Upper lobe of right lung (tissue), 1 donor: ENCODE measurements at regions not wholly inside any gene's neighbourhood (a gene's known extent, or its start where the extent isn't known, plus 50 kb on each side); places are given as distances from the start of the nearest gene placed in this dataset.
"Not testable (repeated sequence)": the region's sequence is repeated elsewhere in the genome, so short reads cannot be mapped to it uniquely, and the experiment has no call there.

Experiments used
- ATAC-seq: fragments of 200-7000 bp; cut with Tn5 transposase; one replicate; pipeline ENCODE4 v1.9.1; 2020; ENCODE audit warnings: mild to moderate bottlenecking, moderate library complexity
- DNase-seq: peaks from one replicate; pipeline ENCODE4 v3.0.0-alpha.2; 2020
- H3K27ac ChIP-seq: fragments of 200-600 bp; one replicate; pipeline ENCODE4 v1.8.0; 2022
- H3K27me3 ChIP-seq: fragments of 200-600 bp; one replicate; pipeline ENCODE4 v1.8.0; 2022; ENCODE audit warnings: mild to moderate bottlenecking
- H3K36me3 ChIP-seq: fragments of 200-600 bp; one replicate; pipeline ENCODE4 v1.8.0; 2022
- H3K4me1 ChIP-seq: fragments of 200-600 bp; one replicate; pipeline ENCODE4 v1.8.0; 2022
- H3K4me3 ChIP-seq: fragments of 200-600 bp; one replicate; pipeline ENCODE4 v1.8.0; 2022; ENCODE audit warnings: mild to moderate bottlenecking
- H3K9me3 ChIP-seq: fragments of 200-600 bp; one replicate; pipeline ENCODE4 v1.8.0; 2022
- intact Hi-C: fragments of 100-400 bp; cut with DNase I; formaldehyde crosslinking; loops from one replicate; pipeline ENCODE4 v1.11.0; 2022
- TF ChIP-seq, protein P1 (sequence below): fragments of 200-600 bp; IDR thresholded peaks from one replicate; pipeline ENCODE4 v1.8.0; 2022; ENCODE audit warnings: antibody characterized with exemption
- donor health status: DM: no; HTN: yes; CAD: no; lungs with severe emphysema.

DNA sequence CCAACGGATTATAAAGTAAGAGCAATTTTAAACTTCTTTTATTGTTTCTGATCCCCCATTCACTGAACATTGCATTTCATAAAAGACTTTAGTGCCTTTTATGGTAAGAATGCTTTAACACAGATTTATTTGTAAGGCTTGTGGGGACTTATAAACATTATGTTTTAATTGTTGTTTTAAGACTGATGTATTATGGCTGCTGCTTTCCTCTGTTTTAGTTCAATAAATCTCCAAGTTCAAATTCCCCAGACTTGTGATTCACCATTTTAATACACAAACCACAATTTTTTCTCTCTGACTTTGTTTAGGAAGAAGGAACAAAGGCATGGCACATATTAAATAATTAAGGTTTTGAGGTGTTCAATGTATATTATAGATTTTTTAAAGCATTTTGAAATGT is 753.3 kb downstream of the SLC6A15 start:
- Histone ChIP-seq H3K27me3 (no peaks in the 10 kb centered on the region), H3K9me3 (no peaks in the 10 kb centered on the region), H3K27ac (no peak overlapping the region), H3K4me1 (no peaks in the 10 kb centered on the region), H3K4me3 (no peak overlapping the region), H3K36me3 (no peaks in the 10 kb centered on the region)
- TF ChIP-seq, protein P1, sequence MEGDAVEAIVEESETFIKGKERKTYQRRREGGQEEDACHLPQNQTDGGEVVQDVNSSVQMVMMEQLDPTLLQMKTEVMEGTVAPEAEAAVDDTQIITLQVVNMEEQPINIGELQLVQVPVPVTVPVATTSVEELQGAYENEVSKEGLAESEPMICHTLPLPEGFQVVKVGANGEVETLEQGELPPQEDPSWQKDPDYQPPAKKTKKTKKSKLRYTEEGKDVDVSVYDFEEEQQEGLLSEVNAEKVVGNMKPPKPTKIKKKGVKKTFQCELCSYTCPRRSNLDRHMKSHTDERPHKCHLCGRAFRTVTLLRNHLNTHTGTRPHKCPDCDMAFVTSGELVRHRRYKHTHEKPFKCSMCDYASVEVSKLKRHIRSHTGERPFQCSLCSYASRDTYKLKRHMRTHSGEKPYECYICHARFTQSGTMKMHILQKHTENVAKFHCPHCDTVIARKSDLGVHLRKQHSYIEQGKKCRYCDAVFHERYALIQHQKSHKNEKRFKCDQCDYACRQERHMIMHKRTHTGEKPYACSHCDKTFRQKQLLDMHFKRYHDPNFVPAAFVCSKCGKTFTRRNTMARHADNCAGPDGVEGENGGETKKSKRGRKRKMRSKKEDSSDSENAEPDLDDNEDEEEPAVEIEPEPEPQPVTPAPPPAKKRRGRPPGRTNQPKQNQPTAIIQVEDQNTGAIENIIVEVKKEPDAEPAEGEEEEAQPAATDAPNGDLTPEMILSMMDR, result no peak
- no peak for ATAC-seq
- DNase-seq, result no peak
- intact Hi-C loops, result no loop called here

DNA sequence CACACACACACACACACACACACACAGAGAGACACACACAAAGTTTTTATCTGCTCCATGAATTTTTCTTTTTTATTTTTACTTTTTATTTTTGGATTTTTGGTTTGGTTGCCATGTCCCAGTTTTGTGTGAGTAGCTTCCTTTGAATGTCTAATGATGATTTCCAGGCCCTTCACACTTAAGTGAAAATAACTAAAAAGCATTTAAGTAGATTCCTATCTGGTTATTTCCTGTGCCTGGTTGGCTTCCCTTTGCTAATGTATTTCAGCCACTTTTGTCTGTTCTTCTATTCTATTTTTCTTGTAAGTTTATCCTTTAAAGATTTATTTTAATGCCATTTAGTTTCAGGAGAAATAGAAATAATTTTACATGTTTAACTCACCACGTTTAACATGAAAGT is 755.4 kb downstream of the SLC6A15 start:
- H3K9me3 ChIP-seq, result no peaks in the 10 kb centered on the region
- no peak for DNase-seq
- H3K36me3 ChIP-seq, result no peaks in the 10 kb centered on the region
- intact Hi-C loops, result no loop called here
- no peak for ATAC-seq
- no peak overlapping the region for H3K4me3 ChIP-seq
- TF ChIP-seq, protein P1, result no peak
- H3K27ac ChIP-seq, result no peak overlapping the region
- H3K27me3 ChIP-seq, result no peaks in the 10 kb centered on the region
- H3K4me1 ChIP-seq, result no peaks in the 10 kb centered on the region

DNA sequence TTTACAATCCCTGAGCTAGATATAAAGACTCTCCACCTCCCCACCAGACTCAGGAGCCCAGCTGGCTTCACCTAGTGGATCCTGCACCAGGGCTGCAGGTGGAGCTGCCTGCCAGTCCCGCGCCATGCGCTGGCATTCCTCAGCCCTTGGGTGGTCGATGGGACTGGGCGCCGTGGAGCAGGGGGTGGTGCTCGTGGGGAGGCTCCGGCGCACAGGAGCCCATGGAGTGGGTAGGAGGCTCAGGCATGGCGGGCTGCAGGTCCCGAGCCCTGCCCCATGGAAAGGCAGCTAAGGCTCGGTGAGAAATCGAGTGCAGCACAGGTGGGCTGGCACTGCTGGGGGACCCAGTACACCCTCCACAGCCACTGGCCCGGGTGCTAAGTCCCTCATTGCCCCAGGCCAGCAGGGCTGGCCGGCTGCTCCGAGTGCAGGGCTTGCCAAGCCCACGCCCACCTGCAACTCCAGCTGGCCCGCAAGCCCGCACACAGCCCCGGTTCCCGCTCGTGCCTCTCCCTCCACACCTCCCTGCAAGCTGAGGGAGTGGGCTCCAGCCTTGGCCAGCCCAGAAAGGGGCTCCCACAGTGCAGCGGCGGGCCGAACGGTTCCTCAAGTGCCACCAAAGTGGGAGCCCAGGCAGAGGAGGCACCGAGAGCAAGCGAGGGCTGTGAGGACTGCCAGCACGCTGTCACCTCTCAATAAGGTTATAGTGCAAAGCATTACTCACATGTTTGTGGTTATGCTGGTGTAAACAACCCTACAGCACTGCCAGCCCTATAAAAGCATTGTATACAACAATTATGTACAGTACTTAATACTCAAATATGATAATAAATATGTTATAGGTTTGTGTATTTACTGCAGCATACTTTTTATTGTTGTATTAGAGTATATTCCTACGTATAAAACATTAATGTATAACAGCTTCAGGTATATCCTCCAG is 757.3 kb downstream of the SLC6A15 start:
- H3K4me3 ChIP-seq, intact Hi-C loops, ATAC-seq, H3K4me1 ChIP-seq, H3K27me3 ChIP-seq, H3K27ac ChIP-seq, DNase-seq, H3K36me3 ChIP-seq, H3K9me3 ChIP-seq: not testable (repeated sequence)

DNA sequence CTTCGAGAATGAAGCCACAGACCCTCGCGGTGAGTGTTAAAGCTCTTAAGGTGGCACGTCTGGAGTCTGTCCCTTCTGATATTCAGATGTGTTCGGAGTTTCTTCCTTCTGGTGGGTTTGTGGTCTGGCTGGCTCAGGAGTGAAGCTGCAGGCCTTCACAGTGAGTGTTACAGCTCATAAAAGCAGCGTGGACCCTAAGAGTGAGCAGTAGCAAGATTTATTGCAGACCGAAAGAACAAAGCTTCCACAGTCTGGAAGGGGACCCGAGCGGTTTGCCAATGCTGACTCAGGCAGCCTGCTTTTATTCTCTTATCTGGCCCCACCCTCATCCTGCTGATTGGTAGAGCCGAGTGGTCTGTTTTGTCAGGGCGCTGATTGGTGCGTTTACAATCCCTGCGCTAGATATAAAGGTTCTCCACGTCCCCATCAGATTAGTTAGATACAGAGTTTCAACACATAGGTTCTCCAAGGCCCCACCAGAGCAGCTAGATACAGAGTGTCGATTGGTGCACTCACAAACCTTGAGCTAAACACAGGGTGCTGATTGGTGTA is 758.1 kb downstream of the SLC6A15 start:
- not testable (repeated sequence) for H3K9me3 ChIP-seq, H3K4me1 ChIP-seq

DNA sequence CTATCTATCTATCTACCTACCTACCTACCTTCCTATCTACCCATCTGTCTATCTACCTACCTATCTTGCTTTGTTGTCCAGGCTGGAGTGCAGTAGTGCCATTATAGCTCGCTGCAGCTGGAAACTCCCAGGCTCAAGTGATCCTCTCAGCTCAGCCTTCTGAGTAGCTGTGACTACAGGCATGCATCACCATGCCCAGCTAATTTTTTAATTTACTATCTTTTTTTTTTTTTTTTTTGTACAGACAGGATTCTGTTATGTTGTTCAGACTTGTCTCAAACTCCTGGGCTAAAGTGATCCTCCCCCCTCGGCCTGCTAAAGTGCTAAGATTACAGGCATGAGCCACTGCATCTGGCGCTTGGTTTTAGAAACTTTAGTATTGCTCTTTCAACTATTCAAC is 762.4 kb downstream of the SLC6A15 start:
- Histone ChIP-seq H3K27ac (no peak overlapping the region), H3K9me3 (no peaks in the 10 kb centered on the region), H3K27me3 (no peaks in the 10 kb centered on the region), H3K4me1 (no peaks in the 10 kb centered on the region), H3K36me3 (no peaks in the 10 kb centered on the region), H3K4me3 (no peak overlapping the region)
- TF ChIP-seq, protein P1, result no peak
- ATAC-seq, result no peak
- no peak for DNase-seq
- intact Hi-C loops, result no loop called here

More for the DNA sequence above, 758.1 kb downstream of the SLC6A15 start:
- H3K27me3 ChIP-seq, intact Hi-C loops, DNase-seq, H3K36me3 ChIP-seq, H3K27ac ChIP-seq, H3K4me3 ChIP-seq, ATAC-seq: not testable (repeated sequence)

DNA sequence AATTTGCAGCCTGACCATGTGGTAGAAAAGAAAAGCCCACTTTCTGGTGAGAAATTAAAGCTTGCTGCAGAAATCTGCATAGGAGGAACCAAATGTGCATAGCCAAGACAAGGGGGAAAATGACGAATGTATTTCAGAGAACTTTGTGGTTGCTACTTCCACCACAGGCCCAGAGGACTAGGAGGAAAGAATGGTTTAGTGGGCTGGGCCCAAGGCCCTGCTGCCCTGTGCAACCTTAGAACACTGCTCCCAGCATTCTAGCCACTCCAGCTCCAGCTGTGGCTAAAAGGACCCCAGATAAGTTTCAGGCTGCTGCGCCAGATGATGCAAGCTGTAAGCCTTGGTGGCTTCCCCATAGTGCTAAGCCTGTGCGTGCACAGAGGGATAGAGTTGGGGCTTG is 764.3 kb downstream of the SLC6A15 start:
- Histone ChIP-seq H3K27ac (no peak overlapping the region), H3K4me3 (no peak overlapping the region), H3K9me3 (no peaks in the 10 kb centered on the region), H3K4me1 (no peaks in the 10 kb centered on the region), H3K36me3 (no peaks in the 10 kb centered on the region), H3K27me3 (no peaks in the 10 kb centered on the region)
- TF ChIP-seq, protein P1, result no peak
- DNase-seq (no peak), ATAC-seq (no peak)
- intact Hi-C loops, result no loop called here
